ENCODE measurements at regions not wholly inside any gene's neighbourhood (a gene's known extent, or its start where the extent isn't known, plus 50 kb on each side); places are given as distances from the start of the nearest gene placed in this dataset.

GRCh38 chr22:26732284-26732683 is 74.9 kb downstream of the MIAT start:
- intact Hi-C loops (cut with DNase I): loop anchor here (10.0 kb wide), 1 partner anchor 923 kb away; no protein-coding TSS in a partner anchor
- no peak for DNase-seq (ENCODE audit: low spot score)

DNA sequence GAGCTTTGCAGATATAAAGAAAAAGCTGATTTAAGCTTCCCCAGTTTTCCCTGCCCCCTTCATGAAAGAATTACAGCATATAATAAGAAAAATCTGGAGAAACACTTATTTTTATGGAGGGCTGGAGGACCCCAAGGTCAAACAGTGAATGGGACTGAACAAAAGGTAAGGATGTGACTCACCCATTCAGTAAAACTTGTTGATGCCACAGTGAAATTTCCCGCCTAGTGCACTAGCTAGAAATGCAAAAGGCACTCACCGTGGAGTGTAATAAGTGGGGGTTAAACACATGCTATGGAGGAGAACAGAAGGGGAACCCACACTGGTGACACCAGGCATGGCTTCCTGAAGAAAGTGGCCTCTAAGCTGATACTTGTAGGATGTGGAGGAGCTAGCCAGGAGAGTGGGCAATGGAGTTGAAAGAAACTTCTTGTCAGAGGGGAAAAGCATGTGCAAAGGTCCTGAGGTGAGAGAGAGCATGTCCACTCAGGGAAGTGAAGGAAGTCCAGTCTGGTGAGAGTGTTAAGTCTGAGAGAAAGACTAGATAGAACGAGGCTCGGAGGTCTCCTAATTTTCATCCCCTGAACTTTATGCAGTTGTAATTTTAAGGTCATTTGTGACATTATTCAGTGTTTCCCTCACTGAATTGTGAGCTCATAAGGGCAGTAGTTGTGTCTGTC is 77.1 kb downstream of the MIAT start:
- intact Hi-C loops (cut with DNase I): loop anchor here (10.0 kb wide), 1 partner anchor 920 kb away; no protein-coding TSS in a partner anchor
- DNase-seq (ENCODE audit: low spot score): no peak

- intact Hi-C loops (cut with DNase I): loop anchor here (10.0 kb wide), 1 partner anchor 920 kb away; no protein-coding TSS in a partner anchor
- no peak for DNase-seq (ENCODE audit: low spot score)
These were observed 77.6 kb downstream of the MIAT start for GRCh38 chr22:26735019-26735409.

DNA sequence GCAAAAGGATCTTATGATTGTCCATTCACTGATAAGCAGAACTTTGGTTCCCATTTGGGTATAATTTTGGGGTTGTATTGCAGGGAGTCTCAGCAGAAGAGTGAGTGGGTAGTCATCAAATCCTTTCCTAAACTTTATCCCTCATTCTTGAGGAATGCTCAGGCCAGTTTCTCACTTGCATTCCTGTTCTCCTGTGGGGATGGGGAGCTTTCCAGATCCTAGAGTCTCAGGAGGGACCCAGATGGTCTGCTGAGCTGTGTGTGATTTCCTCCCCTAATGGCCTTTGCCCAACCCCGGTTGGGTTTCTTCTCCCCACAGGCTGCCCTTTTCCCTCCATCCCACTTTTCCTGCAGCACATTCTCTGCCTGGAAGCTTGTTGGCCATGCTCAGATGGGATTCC is 79.9 kb downstream of the MIAT start:
- intact Hi-C loops (cut with DNase I): loop anchor here (10.0 kb wide), 1 partner anchor 918 kb away; no protein-coding TSS in a partner anchor
- DNase-seq (ENCODE audit: low spot score): no peak

DNA sequence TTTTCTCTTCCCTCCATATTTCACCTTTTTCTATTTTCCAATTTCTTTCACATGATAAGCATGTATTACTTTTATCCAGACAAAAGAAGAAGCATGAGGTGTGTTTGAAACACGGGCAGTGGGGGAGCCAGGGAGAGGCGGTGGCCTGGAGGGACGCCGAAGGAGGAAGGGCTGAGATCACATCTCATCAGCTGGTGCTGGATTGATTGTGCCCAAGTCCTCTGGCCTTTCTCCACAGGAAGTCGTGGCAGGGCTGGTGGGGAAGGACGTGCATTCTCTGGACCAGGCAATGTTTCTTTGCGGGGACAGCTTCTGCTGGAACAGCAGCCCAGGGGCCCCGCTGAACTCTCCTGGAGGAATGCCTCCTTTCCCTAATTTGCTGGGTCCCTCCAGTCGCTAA is 82.9 kb downstream of the MIAT start:
- intact Hi-C loops (cut with DNase I): no loop called here
- DNase-seq (ENCODE audit: low spot score): no peak

GRCh38 chr22:26743149-26743548 is 85.8 kb downstream of the MIAT start:
- no peak for DNase-seq (ENCODE audit: low spot score)
- intact Hi-C loops (cut with DNase I): no loop called here

- intact Hi-C loops (cut with DNase I): no loop called here
- DNase-seq (ENCODE audit: low spot score): no peak
These were observed 87.8 kb downstream of the MIAT start for GRCh38 chr22:26744892-26745808.

DNA sequence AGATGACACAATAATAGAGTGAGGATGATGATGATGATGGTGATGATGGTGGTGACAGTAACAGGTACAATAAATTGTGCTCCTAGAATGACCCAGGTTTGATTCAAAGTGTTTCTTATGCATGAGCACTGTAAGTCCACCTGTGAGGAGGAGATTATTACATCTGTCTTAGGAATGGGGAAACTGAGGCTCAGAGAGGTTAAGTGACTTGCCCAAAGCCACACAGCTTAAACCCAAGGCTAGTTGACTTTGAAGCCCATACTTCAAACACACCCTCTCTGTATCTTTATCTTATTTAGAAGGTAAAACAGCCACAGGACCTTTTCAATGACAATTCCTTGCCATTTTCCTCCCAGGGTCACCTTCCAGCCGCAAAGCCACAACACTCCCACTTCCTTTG is 88.9 kb downstream of the MIAT start:
- no peak for DNase-seq (ENCODE audit: low spot score)
- intact Hi-C loops (cut with DNase I): no loop called here

DNA sequence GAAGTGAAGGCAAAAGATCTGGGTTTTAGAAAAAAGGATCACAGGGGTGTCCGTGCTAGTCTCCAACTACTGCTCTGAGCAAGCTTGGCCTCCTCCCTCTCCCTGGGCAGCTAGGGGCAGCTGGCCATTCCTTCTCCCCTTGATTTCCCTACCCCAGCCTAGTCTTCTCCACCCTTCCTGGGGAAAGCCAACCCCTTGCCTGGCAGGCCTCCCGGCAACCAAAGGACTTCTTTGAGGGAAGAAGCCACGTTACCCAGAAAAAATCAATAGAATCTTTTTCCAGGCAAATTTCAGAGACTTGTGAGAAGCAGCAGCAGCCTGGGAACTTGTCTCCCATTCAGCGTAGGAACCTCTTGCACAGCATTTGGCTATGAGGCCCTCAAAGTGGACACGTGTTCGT is 91.5 kb downstream of the MIAT start:
- intact Hi-C loops (cut with DNase I): no loop called here
- DNase-seq (ENCODE audit: low spot score): no peak

- intact Hi-C loops (cut with DNase I): loop anchor here (10.0 kb wide), 1 partner anchor 574 kb away; no protein-coding TSS in a partner anchor
- DNase-seq (ENCODE audit: low spot score): no peak
These were observed 93.8 kb downstream of the MIAT start for GRCh38 chr22:26751217-26751616.

GRCh38 chr22:26753125-26753862 is 95.9 kb downstream of the MIAT start:
- intact Hi-C loops (cut with DNase I): loop anchor here (10.0 kb wide), 1 partner anchor 572 kb away; no protein-coding TSS in a partner anchor
- no peak for DNase-seq (ENCODE audit: low spot score)

GRCh38 chr22:26756675-26757293 is 99.4 kb downstream of the MIAT start:
- DNase-seq (ENCODE audit: low spot score): peak; percentile 78
- intact Hi-C loops (cut with DNase I): loop anchor here (2.0 to 10.0 kb wide), 4 partner anchors 79 to 1252 kb away; no protein-coding TSS in a partner anchor

DNA sequence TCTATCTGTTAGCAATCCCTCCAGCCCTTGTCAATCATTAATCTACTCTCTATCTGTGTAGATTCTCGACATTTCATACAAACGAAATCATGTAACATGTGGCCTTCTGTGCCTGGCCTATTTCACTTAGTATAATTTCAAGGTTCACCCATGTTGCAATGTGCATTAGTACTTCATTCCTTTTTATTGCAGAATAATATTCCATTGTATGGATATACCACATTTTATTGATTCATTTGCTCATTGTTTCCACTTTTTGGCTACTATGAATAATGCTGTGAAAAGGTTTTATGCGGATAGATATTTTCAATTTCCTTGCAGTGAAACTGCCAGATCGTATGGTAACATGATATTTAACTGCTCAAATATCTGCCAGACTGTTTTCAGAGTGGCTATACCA is 100.1 kb downstream of the MIAT start:
- intact Hi-C loops (cut with DNase I): loop anchor here (2.0 to 10.0 kb wide), 4 partner anchors 80 to 1251 kb away; no protein-coding TSS in a partner anchor
- no peak for DNase-seq (ENCODE audit: low spot score)

GRCh38 chr22:26762503-26763472 is 105.4 kb downstream of the MIAT start:
- no peak for DNase-seq (ENCODE audit: low spot score)
- intact Hi-C loops (cut with DNase I): no loop called here

GRCh38 chr22:26763633-26764361 is 106.4 kb downstream of the MIAT start:
- no peak for DNase-seq (ENCODE audit: low spot score)
- intact Hi-C loops (cut with DNase I): no loop called here

DNA sequence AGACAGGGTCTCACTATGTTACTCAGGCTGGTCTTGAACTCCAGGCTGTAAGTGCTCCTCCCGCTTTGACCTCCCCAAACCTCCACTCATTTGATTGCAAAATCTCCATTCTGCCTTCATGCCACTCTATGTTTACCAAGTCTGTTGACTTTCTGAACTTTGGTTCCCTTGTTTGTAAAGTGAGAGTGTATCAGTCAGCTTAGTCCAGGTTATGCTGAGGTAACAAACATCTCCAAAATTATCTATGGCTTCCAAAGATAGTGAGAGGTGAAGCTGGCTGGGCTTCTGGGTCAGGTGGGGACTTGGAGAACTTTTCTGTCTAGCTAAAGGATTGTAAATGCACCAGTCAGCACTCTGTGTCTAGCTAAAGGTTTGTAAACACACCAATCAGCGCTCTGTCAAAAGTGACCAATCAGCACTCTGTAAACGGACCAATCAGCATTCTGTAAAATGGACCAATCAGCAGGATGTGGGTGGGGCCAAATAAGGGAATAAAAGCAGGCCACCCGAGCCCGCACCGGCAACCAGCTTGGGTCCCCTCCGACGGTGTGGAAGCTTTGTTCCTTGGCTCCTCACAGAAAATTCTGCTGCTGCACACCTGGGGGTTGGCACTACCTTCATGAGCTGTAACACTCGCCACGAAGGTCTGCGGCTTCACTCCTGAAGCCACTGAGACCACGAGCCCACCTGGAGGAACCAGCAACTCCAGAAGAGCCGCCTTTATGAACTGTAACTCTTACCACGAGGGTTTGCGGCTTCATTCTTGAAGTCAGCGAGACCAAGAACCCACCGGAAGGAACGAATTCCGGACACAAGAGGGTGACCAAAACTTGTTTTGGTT is 109.3 kb downstream of the MIAT start:
- no peak for DNase-seq (ENCODE audit: low spot score)
- intact Hi-C loops (cut with DNase I): no loop called here
